ENCODE measurements at regions not wholly inside any gene's neighbourhood (a gene's known extent, or its start where the extent isn't known, plus 50 kb on each side); places are given as distances from the start of the nearest gene placed in this dataset.
A peak's percentile ranks its signal among the peaks of the same experiment; 100 is the strongest.

DNA sequence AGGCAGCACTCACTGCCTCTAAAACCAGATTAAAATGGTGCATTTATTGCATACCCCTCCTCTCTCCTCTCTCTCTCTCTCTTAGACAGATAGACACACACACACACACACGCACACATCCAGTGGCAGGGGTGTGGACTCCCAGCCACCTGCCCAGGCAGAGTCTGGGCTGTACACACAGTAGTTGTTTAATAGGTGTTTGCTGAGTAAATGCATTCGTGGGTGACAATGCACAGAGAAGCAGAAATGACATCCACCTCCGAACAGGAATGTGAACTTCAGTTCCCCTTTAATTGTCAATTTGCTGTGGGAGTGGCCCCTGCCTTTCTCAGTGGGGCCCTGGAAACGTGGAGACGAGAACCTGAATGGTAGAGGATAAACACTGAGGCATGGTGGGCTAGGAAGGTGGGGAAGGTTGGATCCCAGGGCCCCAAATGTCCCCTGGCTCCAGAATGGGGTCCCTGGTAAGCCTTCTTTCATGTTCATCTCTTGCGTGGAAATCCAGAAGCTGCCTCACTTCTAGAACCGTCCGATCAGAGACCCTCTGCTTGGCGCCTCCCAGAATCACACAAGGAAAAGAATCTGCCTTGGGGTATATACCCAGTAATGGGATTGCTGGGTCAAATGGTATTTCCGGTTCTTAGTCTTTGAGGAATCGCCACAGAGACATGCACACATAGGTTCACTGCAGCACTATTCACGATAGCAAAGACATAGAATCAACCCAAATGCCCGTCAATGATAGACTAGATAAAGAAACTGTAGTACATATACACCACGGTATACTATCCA lies 58.5 kb upstream of the ECHDC3 start:
- peak overlapping the region in 8 of 10 experiments; percentile 49 to 61 (median 56); a peak in 12 of 20 replicates for H3K4me3 ChIP-seq
- no peak for TF ChIP-seq Cebpa-rat (IDR thresholded peaks at IDR 0.05)
- H4K20me1 ChIP-seq, result 0 out of 22 replicates have a peak, but pooled peaks cover 0 to 4% (median 0%) of the 10 kb centered on the region in 11 experiments
- peaks cover 0 to 12% (median 0%) of the 10 kb centered on the region in 11 experiments; a peak in 1 of 22 replicates for H3K27me3 ChIP-seq
- H3K36me3 ChIP-seq, result no peaks in the 10 kb centered on the region
- no peaks in the 10 kb centered on the region for H3K9me3 ChIP-seq (replicated peaks in 1 of 11)
- peak overlapping the region in 9 of 11 experiments; percentile 86 to 95 (median 93); a peak in 18 of 22 replicates for H3K27ac ChIP-seq
- peak overlapping the region; percentile 82 to 97 (median 86) for H3K4me2 ChIP-seq
- peak overlapping the region in 9 of 11 experiments; percentile 79 to 86 (median 82); a peak in 19 of 22 replicates for H3K9ac ChIP-seq
- peaks cover 68 to 95% (median 92%) of the 10 kb centered on the region in 10 experiments for H3K4me1 ChIP-seq

DNA sequence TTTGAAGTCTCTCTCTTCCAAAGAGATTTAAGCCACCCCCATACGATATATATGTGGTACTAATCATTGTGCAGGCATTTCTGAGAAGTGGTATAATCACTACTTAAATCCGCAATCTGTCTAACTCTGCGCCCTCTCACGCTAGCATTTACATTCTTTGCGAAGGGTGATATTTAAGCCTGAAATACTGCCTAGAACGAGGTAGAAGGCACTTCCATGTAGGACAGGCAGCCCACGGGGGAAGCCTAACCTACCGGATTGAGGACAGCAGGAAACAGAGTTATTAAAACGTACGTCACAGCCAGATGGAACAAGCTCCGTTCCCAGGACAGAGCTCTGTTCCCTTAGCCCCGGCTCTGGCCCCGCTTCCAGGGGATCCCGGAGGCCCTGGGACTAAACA lies 59.3 kb upstream of the ECHDC3 start:
- Histone ChIP-seq H3K27me3 (peaks cover 0 to 12% (median 0%) of the 10 kb centered on the region in 11 experiments; a peak in 1 of 22 replicates), H3K4me2 (peak overlapping the region; percentile 82 to 97 (median 86)), H3K36me3 (no peaks in the 10 kb centered on the region), H3K27ac (peak overlapping the region in 9 of 11 experiments; percentile 86 to 95 (median 93); a peak in 19 of 22 replicates), H4K20me1 (0 out of 22 replicates have a peak, but pooled peaks cover 0 to 4% (median 0%) of the 10 kb centered on the region in 11 experiments), H3K4me3 (peak overlapping the region in 6 of 10 experiments; percentile 49 to 61 (median 56); a peak in 6 of 20 replicates), H3K4me1 (peaks cover 68 to 94% (median 89%) of the 10 kb centered on the region in 10 experiments), H3K9ac (peak overlapping the region in 9 of 11 experiments; percentile 29 to 86 (median 82); a peak in 18 of 22 replicates), H3K9me3 (replicated peaks in 1 of 11) (0 out of 22 replicates have a peak, but pooled peaks cover 0 to 1% (median 0%) of the 10 kb centered on the region in 11 experiments)
- TF ChIP-seq Cebpa-rat (IDR thresholded peaks at IDR 0.05), result no peak

DNA sequence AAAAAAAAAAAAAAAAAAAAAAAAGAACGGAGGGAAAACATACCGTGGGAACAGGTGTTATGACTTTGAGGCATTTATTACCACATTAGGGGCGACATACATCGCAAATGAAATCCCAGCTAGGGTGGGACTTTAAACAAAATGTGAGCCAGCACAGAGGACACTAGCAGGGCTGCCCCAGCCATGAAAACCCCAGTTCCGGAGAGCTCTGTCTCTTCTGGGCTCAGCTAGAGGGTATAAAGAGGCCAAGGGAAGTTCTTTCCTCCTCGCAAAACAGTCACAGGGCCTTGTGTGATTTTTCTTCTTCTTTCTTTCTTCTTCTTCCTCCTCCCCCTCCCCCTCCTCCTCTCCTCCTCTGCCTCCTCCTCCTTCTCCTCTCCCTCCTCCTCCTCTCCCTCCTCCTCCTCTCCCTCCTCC lies 59.9 kb upstream of the ECHDC3 start:
- peak overlapping the region; percentile 58 to 97 (median 86) for H3K4me2 ChIP-seq
- no peak for TF ChIP-seq Cebpa-rat (IDR thresholded peaks at IDR 0.05)
- peak overlapping the region in 9 of 11 experiments; percentile 41 to 95 (median 93); a peak in 17 of 22 replicates for H3K27ac ChIP-seq
- H4K20me1 ChIP-seq, result 0 out of 22 replicates have a peak, but pooled peaks cover 0 to 4% (median 0%) of the 10 kb centered on the region in 11 experiments
- H3K9ac ChIP-seq, result peak overlapping the region in 9 of 11 experiments; percentile 12 to 85 (median 41); a peak in 14 of 22 replicates
- peaks cover 0 to 7% (median 4%) of the 10 kb centered on the region in 11 experiments; a peak in 15 of 22 replicates for H3K9me3 ChIP-seq (replicated peaks in 1 of 11)
- H3K4me1 ChIP-seq, result peaks cover 71 to 94% (median 87%) of the 10 kb centered on the region in 10 experiments
- no peaks in the 10 kb centered on the region for H3K36me3 ChIP-seq
- H3K27me3 ChIP-seq, result peaks cover 0 to 12% (median 0%) of the 10 kb centered on the region in 11 experiments; a peak in 1 of 22 replicates
- no peak overlapping the region; a peak in 1 of 20 replicates for H3K4me3 ChIP-seq

DNA sequence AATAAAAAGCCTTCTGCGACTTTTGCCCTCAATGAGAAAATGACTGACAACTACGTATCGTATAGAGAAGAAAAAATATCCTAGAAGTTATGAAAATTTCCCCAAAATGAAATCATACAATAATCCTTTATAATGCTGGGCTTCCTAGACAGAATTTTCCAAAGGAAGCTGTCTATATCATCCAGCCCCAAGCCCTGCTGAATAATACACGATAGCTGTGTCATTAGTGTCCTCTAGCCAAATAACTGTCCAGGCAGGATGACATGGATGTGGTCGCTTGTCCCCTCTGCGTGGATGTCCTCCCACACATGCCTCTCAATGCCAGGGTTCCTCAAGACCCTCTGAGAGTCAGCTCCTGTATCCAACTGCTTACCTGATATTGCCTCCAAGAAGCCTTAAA lies 61.7 kb upstream of the ECHDC3 start:
- no peaks in the 10 kb centered on the region for H3K36me3 ChIP-seq
- no peak for TF ChIP-seq Cebpa-rat (IDR thresholded peaks at IDR 0.05)
- peak overlapping the region in 10 of 11 experiments; percentile 82 to 97 (median 90); a peak in 20 of 22 replicates for H3K4me2 ChIP-seq
- peaks cover 58 to 89% (median 77%) of the 10 kb centered on the region in 10 experiments for H3K4me1 ChIP-seq
- 0 out of 22 replicates have a peak, but pooled peaks cover 0 to 4% (median 0%) of the 10 kb centered on the region in 11 experiments for H4K20me1 ChIP-seq
- H3K27ac ChIP-seq, result peak overlapping the region in 4 of 11 experiments; percentile 31 to 93 (median 90); a peak in 5 of 22 replicates
- peaks cover 0 to 22% (median 18%) of the 10 kb centered on the region in 11 experiments; a peak in 17 of 22 replicates for H3K9me3 ChIP-seq (replicated peaks in 1 of 11)
- H3K9ac ChIP-seq, result no peak overlapping the region
- H3K27me3 ChIP-seq, result peaks cover 0 to 12% (median 0%) of the 10 kb centered on the region in 11 experiments; a peak in 1 of 22 replicates
- no peak overlapping the region for H3K4me3 ChIP-seq

DNA sequence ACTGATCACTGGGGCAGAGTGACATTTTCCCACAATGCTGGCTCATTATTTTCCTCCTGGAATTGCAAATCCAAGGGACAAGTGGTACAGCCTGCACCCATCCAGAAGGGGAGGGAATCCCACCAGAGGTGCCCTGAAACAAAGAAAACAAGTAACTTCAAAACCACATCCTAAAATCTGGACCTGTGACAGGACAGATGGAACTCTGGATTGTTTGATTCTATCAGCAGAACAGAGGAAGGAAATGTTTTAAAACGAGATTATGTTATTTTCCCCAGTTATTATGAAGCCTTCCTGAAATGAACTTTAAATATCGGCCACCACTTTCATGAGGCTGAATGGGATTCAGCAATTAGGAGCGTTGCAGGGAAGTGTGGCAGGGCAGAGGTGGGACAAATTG lies 62.2 kb upstream of the ECHDC3 start:
- peak overlapping the region; percentile 41 to 97 (median 86); a peak in 21 of 22 replicates for H3K4me2 ChIP-seq

DNA sequence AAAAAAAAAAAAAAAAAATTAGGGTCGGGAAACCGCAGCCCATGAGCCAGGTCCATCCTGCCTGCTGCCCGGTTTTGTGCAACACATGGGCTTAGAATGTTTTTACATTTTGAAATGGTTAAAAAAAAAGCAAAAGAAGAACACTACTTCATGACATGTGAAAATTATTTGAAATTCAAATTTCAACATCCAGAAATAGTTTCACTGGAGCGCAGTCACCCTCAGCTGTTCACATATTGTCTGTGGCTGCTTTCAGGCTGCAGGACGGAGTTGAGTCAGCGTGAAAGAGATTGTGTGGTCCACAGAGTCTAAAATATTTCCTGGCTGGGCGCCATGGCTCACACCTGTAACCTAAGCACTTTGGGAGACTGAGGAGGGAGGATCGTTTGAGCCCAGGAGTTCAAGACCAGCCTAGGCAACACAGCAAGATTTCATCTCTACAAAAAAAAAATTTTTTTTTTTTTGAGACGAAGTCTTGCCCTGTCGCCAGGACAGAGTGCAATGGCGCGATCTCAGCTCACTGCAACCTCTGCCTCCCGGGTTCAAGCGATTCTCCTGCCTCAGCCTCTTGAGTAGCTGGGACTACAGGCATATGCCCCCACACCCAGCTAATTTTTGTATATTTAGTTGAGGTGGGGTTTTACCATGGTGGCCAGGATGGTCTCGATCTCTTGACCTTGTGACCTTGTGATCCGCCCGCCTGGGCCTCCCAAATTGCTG lies 63.9 kb upstream of the ECHDC3 start:
- Histone ChIP-seq H3K27me3 (peaks cover 0 to 9% (median 0%) of the 10 kb centered on the region in 11 experiments; a peak in 1 of 22 replicates), H3K9me3 (replicated peaks in 1 of 11) (peaks cover 0 to 22% (median 18%) of the 10 kb centered on the region in 11 experiments; a peak in 17 of 22 replicates), H3K4me1 (peaks cover 60 to 91% (median 77%) of the 10 kb centered on the region in 10 experiments), H3K9ac (peak overlapping the region in 1 of 11 experiments; percentile 4; a peak in 1 of 22 replicates), H3K27ac (peak overlapping the region in 8 of 11 experiments; percentile 40 to 94 (median 78); a peak in 14 of 22 replicates), H3K4me2 (peak overlapping the region in 8 of 11 experiments; percentile 1 to 35 (median 16); a peak in 6 of 22 replicates), H3K4me3 (no peak overlapping the region), H3K36me3 (no peaks in the 10 kb centered on the region), H4K20me1 (no peaks in the 10 kb centered on the region)
- TF ChIP-seq Cebpa-rat (IDR thresholded peaks at IDR 0.05), result peak in 2 of 11 experiments; percentile 42 to 65; a peak in 4 of 22 replicates

More for the DNA sequence above, 62.2 kb upstream of the ECHDC3 start:
- Histone ChIP-seq H3K9me3 (replicated peaks in 1 of 11) (peaks cover 0 to 22% (median 18%) of the 10 kb centered on the region in 11 experiments; a peak in 17 of 22 replicates), H3K4me3 (no peak overlapping the region), H3K9ac (peak overlapping the region in 1 of 11 experiments; percentile 14; a peak in 1 of 22 replicates), H3K4me1 (peaks cover 58 to 91% (median 77%) of the 10 kb centered on the region in 10 experiments), H4K20me1 (no peaks in the 10 kb centered on the region), H3K36me3 (no peaks in the 10 kb centered on the region), H3K27me3 (peaks cover 0 to 12% (median 0%) of the 10 kb centered on the region in 11 experiments; a peak in 1 of 22 replicates), H3K27ac (peak overlapping the region in 8 of 11 experiments; percentile 6 to 93 (median 30); a peak in 10 of 22 replicates)
- TF ChIP-seq Cebpa-rat (IDR thresholded peaks at IDR 0.05), result no peak

DNA sequence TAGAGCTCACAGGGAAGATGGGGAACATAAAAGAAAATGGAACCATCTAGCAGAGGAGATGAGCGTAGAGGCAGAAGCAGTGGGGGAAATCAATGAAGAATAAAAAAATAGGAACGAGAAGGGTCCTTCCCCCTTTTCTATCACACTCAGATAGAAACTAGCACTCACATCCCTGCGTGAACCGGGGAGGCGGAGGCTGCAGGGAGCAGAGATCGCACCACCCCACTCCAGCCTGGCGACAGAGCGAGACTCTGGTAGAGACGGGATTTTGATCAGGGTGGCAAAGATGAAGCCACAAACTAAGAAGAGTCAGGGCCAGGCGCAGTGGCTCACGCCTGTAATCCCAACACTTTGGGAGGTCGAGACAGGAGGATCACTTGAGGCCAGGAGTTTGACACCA lies 64.7 kb upstream of the ECHDC3 start:
- TF ChIP-seq Cebpa-rat (IDR thresholded peaks at IDR 0.05), result no peak
- H3K4me3 ChIP-seq, result no peak overlapping the region
- H3K4me1 ChIP-seq, result peaks cover 60 to 91% (median 77%) of the 10 kb centered on the region in 10 experiments
- H3K4me2 ChIP-seq, result peak overlapping the region in 7 of 11 experiments; percentile 7 to 35 (median 17); a peak in 5 of 22 replicates
- peak overlapping the region in 9 of 11 experiments; percentile 9 to 94 (median 68); a peak in 15 of 22 replicates for H3K27ac ChIP-seq
- peaks cover 0 to 22% (median 18%) of the 10 kb centered on the region in 11 experiments; a peak in 17 of 22 replicates for H3K9me3 ChIP-seq (replicated peaks in 1 of 11)
- no peaks in the 10 kb centered on the region for H3K36me3 ChIP-seq
- H3K9ac ChIP-seq, result peak overlapping the region in 3 of 11 experiments; percentile 4 to 27 (median 23); a peak in 5 of 22 replicates
- 0 out of 22 replicates have a peak, but pooled peaks cover 0 to 3% (median 0%) of the 10 kb centered on the region in 11 experiments for H3K27me3 ChIP-seq
- H4K20me1 ChIP-seq, result no peaks in the 10 kb centered on the region
